Fibroblast of the conjunctiva (primary cell): ENCODE measurements at regions not wholly inside any gene's neighbourhood (a gene's known extent, or its start where the extent isn't known, plus 50 kb on each side); places are given as distances from the start of the nearest gene placed in this dataset.

Experiments used
- DNase-seq: peaks from one replicate; pipeline ENCODE4 v3.0.0-alpha.2; 2010; ENCODE audit warnings: low read depth

GRCh38 chr3:74564560-74564959, 49.9 kb downstream of the CNTN3 start:
- no peak for DNase-seq

GRCh38 chr3:74562558-74563269, 51.7 kb downstream of the CNTN3 start:
- DNase-seq, result no peak

GRCh38 chr3:74561881-74562280, 52.6 kb downstream of the CNTN3 start:
- DNase-seq, result peak; percentile 51

GRCh38 chr3:74559261-74559660, 55.2 kb downstream of the CNTN3 start:
- DNase-seq, result no peak

GRCh38 chr3:74550686-74551085, 63.8 kb downstream of the CNTN3 start:
- no peak for DNase-seq

- no peak for DNase-seq
Measured at GRCh38 chr3:74546426-74546825, 68.0 kb downstream of the CNTN3 start.

GRCh38 chr3:74542441-74542840, 72.0 kb downstream of the CNTN3 start:
- DNase-seq, result no peak

GRCh38 chr3:74539876-74540275, 74.6 kb downstream of the CNTN3 start:
- no peak for DNase-seq

- DNase-seq, result no peak
Measured at GRCh38 chr3:74538669-74539068, 75.8 kb downstream of the CNTN3 start.

- DNase-seq, result no peak
Measured at GRCh38 chr3:74537857-74538256, 76.6 kb downstream of the CNTN3 start.

GRCh38 chr3:74537164-74537563, 77.3 kb downstream of the CNTN3 start:
- peak; percentile 89 for DNase-seq

GRCh38 chr3:74535281-74535680, 79.2 kb downstream of the CNTN3 start:
- DNase-seq, result no peak

- no peak for DNase-seq
Measured at GRCh38 chr3:74534611-74535010, 79.8 kb downstream of the CNTN3 start.

- DNase-seq, result peak; percentile 65
Measured at GRCh38 chr3:74532446-74532845, 82.0 kb downstream of the CNTN3 start.

GRCh38 chr3:74531491-74531890, 83.0 kb downstream of the CNTN3 start:
- no peak for DNase-seq

GRCh38 chr3:74529145-74529544, 85.3 kb downstream of the CNTN3 start:
- no peak for DNase-seq

GRCh38 chr3:74527566-74527965, 86.9 kb downstream of the CNTN3 start:
- DNase-seq, result no peak

GRCh38 chr3:74523811-74524210, 90.6 kb downstream of the CNTN3 start:
- no peak for DNase-seq

GRCh38 chr3:74520895-74521294, 93.6 kb downstream of the CNTN3 start:
- no peak for DNase-seq

- DNase-seq, result no peak
Measured at GRCh38 chr3:74518610-74519009, 95.8 kb downstream of the CNTN3 start.

GRCh38 chr3:74516019-74516418, 98.4 kb downstream of the CNTN3 start:
- no peak for DNase-seq

GRCh38 chr3:74515451-74515850, 99.0 kb downstream of the CNTN3 start:
- DNase-seq, result no peak

GRCh38 chr3:74511078-74511477, 103.4 kb downstream of the CNTN3 start:
- no peak for DNase-seq

GRCh38 chr3:74510261-74510818, 104.1 kb downstream of the CNTN3 start:
- no peak for DNase-seq
